Fibroblast of lung (primary cell): ENCODE measurements at regions not wholly inside any gene's neighbourhood (a gene's known extent, or its start where the extent isn't known, plus 50 kb on each side); places are given as distances from the start of the nearest gene placed in this dataset.
"Not testable (repeated sequence)": the region's sequence is repeated elsewhere in the genome, so short reads cannot be mapped to it uniquely, and the experiment has no call there.

Source experiments
- DNase-seq, 2 donors: peaks; one replicate each; pipeline versions ENCODE4 v3.0.0 to v3.0.0-alpha.2; 2010; ENCODE audit warnings: low read depth in 2 of 2
- H2AFZ ChIP-seq: 2 replicates; pipeline ENCODE4 v1.5.1; 2012; ENCODE audit warnings: low read length, control low read depth, inconsistent platforms
- H3K27ac ChIP-seq: 2 replicates; pipeline ENCODE4 v1.5.1; 2011; ENCODE audit warnings: low read length, control low read depth; ENCODE audit not compliant: insufficient read depth
- H3K27me3 ChIP-seq: 2 replicates; pipeline ENCODE4 v1.5.1; 2011; ENCODE audit warnings: mild to moderate bottlenecking, low read length; ENCODE audit not compliant: control insufficient read depth, insufficient read depth
- H3K36me3 ChIP-seq: 2 replicates; pipeline ENCODE4 v1.5.1; 2011; ENCODE audit warnings: low read length; ENCODE audit not compliant: control insufficient read depth, insufficient read depth
- H3K4me1 ChIP-seq: 2 replicates; pipeline ENCODE4 v1.5.1; 2011; ENCODE audit warnings: low read length; ENCODE audit not compliant: control insufficient read depth, insufficient read depth; ENCODE audit errors: extremely low read depth
- H3K4me2 ChIP-seq: 2 replicates; pipeline ENCODE4 v1.5.1; 2011; ENCODE audit warnings: low read length, control low read depth; ENCODE audit not compliant: insufficient read depth; ENCODE audit errors: extremely low read depth
- H3K4me3 ChIP-seq, 4 experiments: fragments of 200-600 bp in 1 of 4; sonication (generic) in 1 of 4; replicated peaks in 1 of 4; 2 replicates each; pipeline ENCODE4 v1.5.1; 2011 to 2016; ENCODE audit warnings: low read length in 4 of 4, low read depth in 3 of 4, mild to moderate bottlenecking in 3 of 4, control low read depth in 2 of 4, inconsistent platforms in 1 of 4, mixed read lengths in 1 of 4; ENCODE audit not compliant: insufficient read depth in 1 of 4; ENCODE audit errors: control extremely low read depth in 1 of 4
- H3K79me2 ChIP-seq: 2 replicates; pipeline ENCODE4 v1.5.1; 2012; ENCODE audit warnings: mild to moderate bottlenecking, low read length, inconsistent platforms; ENCODE audit not compliant: control insufficient read depth, insufficient read depth
- H3K9ac ChIP-seq: 2 replicates; pipeline ENCODE4 v1.5.1; 2011; ENCODE audit warnings: mild to moderate bottlenecking, low read length, control low read depth; ENCODE audit not compliant: insufficient read depth
- H3K9me3 ChIP-seq: 2 replicates; pipeline ENCODE4 v1.5.1; 2012; ENCODE audit warnings: low read depth, low read length; ENCODE audit not compliant: control insufficient read depth, insufficient read depth
- H4K20me1 ChIP-seq: 2 replicates; pipeline ENCODE4 v1.5.1; 2011; ENCODE audit warnings: low read length; ENCODE audit not compliant: control insufficient read depth, insufficient read depth; ENCODE audit errors: extremely low read depth
- CTCF ChIP-seq, 2 donors: IDR thresholded peaks in 1 of 2; conservative IDR thresholded peaks in 1 of 2; 1 replicate in 1 of 2; 2 replicates in 1 of 2; pipeline ENCODE4 v1.5.1; 2011 to 2012; ENCODE audit warnings: low read length in 2 of 2, control low read depth in 1 of 2, inconsistent platforms in 1 of 2, low read depth in 1 of 2, mild to moderate bottlenecking in 1 of 2
- EZH2 ChIP-seq: IDR thresholded peaks from 2 replicates; pipeline ENCODE4 v1.5.1; 2012; ENCODE audit warnings: low read length, control low read depth, mild to moderate bottlenecking; ENCODE audit errors: missing control alignments

- DNase-seq = peak in 1 of 2 donors; percentile 23
- Histone ChIP-seq H4K20me1 (no peaks in the 10 kb centered on the region), H3K27ac (no peak overlapping the region)
Measured at GRCh38 chr6:163862701-163863100, 448.2 kb downstream of the QKI start.

GRCh38 chr6:163861627-163862026, 447.1 kb downstream of the QKI start:
- TF ChIP-seq EZH2 (no peak), CTCF (conservative IDR thresholded peaks at IDR 0.05 in 1 of 2, IDR thresholded peaks at IDR 0.05 in 1 of 2; ENCODE audit: low read depth in 1 of 2, low read length in 2 of 2) (no peak)
- H3K27ac ChIP-seq = no peak overlapping the region
- H4K20me1 ChIP-seq = no peaks in the 10 kb centered on the region
- H2AFZ ChIP-seq = no peak overlapping the region
- no peaks in the 10 kb centered on the region for H3K27me3 ChIP-seq
- no peaks in the 10 kb centered on the region for H3K9me3 ChIP-seq
- DNase-seq = no peak
- no peaks in the 10 kb centered on the region for H3K79me2 ChIP-seq
- no peaks in the 10 kb centered on the region for H3K36me3 ChIP-seq
- no peaks in the 10 kb centered on the region for H3K4me1 ChIP-seq
- no peak overlapping the region for H3K9ac ChIP-seq
- H3K4me2 ChIP-seq = no peak overlapping the region
- no peak overlapping the region for H3K4me3 ChIP-seq

More at GRCh38 chr6:163862701-163863100, 448.2 kb downstream of the QKI start:
- no peak for TF ChIP-seq CTCF (conservative IDR thresholded peaks at IDR 0.05 in 1 of 2, IDR thresholded peaks at IDR 0.05 in 1 of 2; ENCODE audit: low read depth in 1 of 2, low read length in 2 of 2)
- Histone ChIP-seq H3K4me1 (no peaks in the 10 kb centered on the region), H3K4me3 (no peak overlapping the region), H3K9ac (no peak overlapping the region), H3K79me2 (no peaks in the 10 kb centered on the region), H3K4me2 (no peak overlapping the region), H3K9me3 (no peaks in the 10 kb centered on the region), H3K27me3 (no peaks in the 10 kb centered on the region), H2AFZ (no peak overlapping the region), H3K36me3 (no peaks in the 10 kb centered on the region)

GRCh38 chr6:163860287-163861081, 446.0 kb downstream of the QKI start:
- H3K27me3 ChIP-seq = no peaks in the 10 kb centered on the region
- H3K36me3 ChIP-seq = no peaks in the 10 kb centered on the region
- no peaks in the 10 kb centered on the region for H3K4me1 ChIP-seq
- H4K20me1 ChIP-seq = no peaks in the 10 kb centered on the region
- peak overlapping the region; percentile 53 for H3K4me2 ChIP-seq
- H3K4me3 ChIP-seq = peak overlapping the region; percentile 24 to 44 (median 32)
- no peaks in the 10 kb centered on the region for H3K9me3 ChIP-seq
- H3K9ac ChIP-seq = peak overlapping the region; percentile 1
- H2AFZ ChIP-seq = peak overlapping the region; percentile 39
- peak overlapping the region; percentile 83 for H3K27ac ChIP-seq
- peak; percentile 77 to 78 for DNase-seq
- no peaks in the 10 kb centered on the region for H3K79me2 ChIP-seq
- TF ChIP-seq CTCF (conservative IDR thresholded peaks at IDR 0.05 in 1 of 2, IDR thresholded peaks at IDR 0.05 in 1 of 2; ENCODE audit: low read depth in 1 of 2, low read length in 2 of 2) (no peak), EZH2 (no peak)

- H3K79me2 ChIP-seq, H3K4me2 ChIP-seq, H3K4me1 ChIP-seq, H3K27ac ChIP-seq, H2AFZ ChIP-seq, H3K27me3 ChIP-seq, H3K9ac ChIP-seq, H3K36me3 ChIP-seq, H3K4me3 ChIP-seq, H4K20me1 ChIP-seq, DNase-seq, H3K9me3 ChIP-seq: not testable (repeated sequence)
Measured at GRCh38 chr6:163858870-163859269, 444.4 kb downstream of the QKI start.
